NCI-H2171 treated with DMSO at 0.1 percent for 48 hours (cell line): ENCODE measurements at regions not wholly inside any gene's neighbourhood (a gene's known extent, or its start where the extent isn't known, plus 50 kb on each side); places are given as distances from the start of the nearest gene placed in this dataset.

Experiments used
- DNase-seq: peaks from one replicate; lab custom pipeline; 2025; lab: John Stamatoyannopoulos, UW

GRCh38 chr6:6783721-6784120, 195.2 kb downstream of the LY86 start:
- no peak for DNase-seq

- DNase-seq: no peak
These were observed 196.1 kb downstream of the LY86 start for GRCh38 chr6:6784514-6785162.

- DNase-seq: no peak
These were observed 196.6 kb downstream of the LY86 start for GRCh38 chr6:6785163-6785521.

GRCh38 chr6:6788394-6789032, 200.0 kb downstream of the LY86 start:
- peak; percentile 72 for DNase-seq

- DNase-seq: no peak
These were observed 201.9 kb downstream of the LY86 start for GRCh38 chr6:6790393-6790792.

- no peak for DNase-seq
These were observed 202.4 kb downstream of the LY86 start for GRCh38 chr6:6790891-6791290.

GRCh38 chr6:6793388-6794250, 205.1 kb downstream of the LY86 start:
- no peak for DNase-seq

- DNase-seq: no peak
These were observed 206.9 kb downstream of the LY86 start for GRCh38 chr6:6795393-6795792.

GRCh38 chr6:6796818-6797217, 208.3 kb downstream of the LY86 start:
- DNase-seq: no peak

- no peak for DNase-seq
These were observed 209.9 kb downstream of the LY86 start for GRCh38 chr6:6798448-6798860.

- DNase-seq: no peak
These were observed 212.4 kb downstream of the LY86 start for GRCh38 chr6:6801005-6801335.

- DNase-seq: no peak
These were observed 213.2 kb downstream of the LY86 start for GRCh38 chr6:6801635-6802218.

- DNase-seq: no peak
These were observed 214.9 kb downstream of the LY86 start for GRCh38 chr6:6803180-6803977.

GRCh38 chr6:6804843-6805615, 216.5 kb downstream of the LY86 start:
- DNase-seq: peak; percentile 19

- DNase-seq: no peak
These were observed 218.5 kb downstream of the LY86 start for GRCh38 chr6:6806844-6807518.

GRCh38 chr6:6808343-6808742, 219.8 kb downstream of the LY86 start:
- no peak for DNase-seq

- DNase-seq: no peak
These were observed 220.4 kb downstream of the LY86 start for GRCh38 chr6:6808915-6809314.

GRCh38 chr6:6810727-6811126, 222.2 kb downstream of the LY86 start:
- DNase-seq: no peak

- DNase-seq: peak; percentile 91
These were observed 222.8 kb downstream of the LY86 start for GRCh38 chr6:6811128-6812009.

- no peak for DNase-seq
These were observed 223.9 kb downstream of the LY86 start for GRCh38 chr6:6812427-6812826.
